Transverse colon (tissue), 4 donors: ENCODE measurements at regions not wholly inside any gene's neighbourhood (a gene's known extent, or its start where the extent isn't known, plus 50 kb on each side); places are given as distances from the start of the nearest gene placed in this dataset.

ENCODE experiments used
- EP300 ChIP-seq: sonication (generic); formaldehyde crosslinking; IDR thresholded peaks from one replicate; pipeline ENCODE4 v1.6.1; 2017; ENCODE audit warnings: antibody characterized with exemption, low read depth
- POLR2A ChIP-seq: fragments of 450-650 bp; IDR thresholded peaks from one replicate; pipeline ENCODE4 v1.6.1; 2016; ENCODE audit warnings: antibody characterized with exemption, mild to moderate bottlenecking, moderate library complexity
- POLR2AphosphoS5 ChIP-seq, 3 donors: sonication (generic); formaldehyde crosslinking; IDR thresholded peaks; one replicate each; pipeline ENCODE4 v1.6.1; 2016; ENCODE audit warnings: antibody characterized with exemption in 3 of 3
- TF ChIP-seq, protein P1 (sequence below), 5 experiments: fragments of 200-600 bp in 3 of 5; fragments of 450-650 bp in 2 of 5; sonication (generic) in 3 of 5; IDR thresholded peaks; 1 replicate in 2 of 5; 2 replicates in 3 of 5; pipeline ENCODE4 v1.5.1; 2016 to 2017; ENCODE audit warnings: antibody characterized with exemption in 5 of 5, inconsistent platforms in 3 of 5, mild to moderate bottlenecking in 2 of 5, moderate library complexity in 1 of 5

DNA sequence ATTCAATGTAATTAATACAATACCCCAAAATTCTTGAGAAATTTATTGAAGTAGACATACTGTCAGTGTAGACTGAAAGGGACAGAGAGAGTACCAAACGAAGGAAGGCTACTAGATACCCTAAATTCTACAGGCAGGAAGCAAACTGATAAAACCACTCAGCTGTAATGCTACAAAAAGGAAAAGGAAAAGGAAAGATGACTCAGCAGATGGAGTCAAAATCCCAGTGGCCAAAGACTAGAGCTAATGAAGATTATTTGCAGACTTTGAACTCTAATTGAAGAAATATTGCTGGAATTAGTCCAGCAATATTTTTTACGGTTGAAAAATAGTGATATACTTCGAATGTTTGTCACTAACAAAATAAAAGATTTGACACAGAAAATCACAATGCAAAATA lies 671.9 kb downstream of the BRINP3 start:
- TF ChIP-seq, protein P1, sequence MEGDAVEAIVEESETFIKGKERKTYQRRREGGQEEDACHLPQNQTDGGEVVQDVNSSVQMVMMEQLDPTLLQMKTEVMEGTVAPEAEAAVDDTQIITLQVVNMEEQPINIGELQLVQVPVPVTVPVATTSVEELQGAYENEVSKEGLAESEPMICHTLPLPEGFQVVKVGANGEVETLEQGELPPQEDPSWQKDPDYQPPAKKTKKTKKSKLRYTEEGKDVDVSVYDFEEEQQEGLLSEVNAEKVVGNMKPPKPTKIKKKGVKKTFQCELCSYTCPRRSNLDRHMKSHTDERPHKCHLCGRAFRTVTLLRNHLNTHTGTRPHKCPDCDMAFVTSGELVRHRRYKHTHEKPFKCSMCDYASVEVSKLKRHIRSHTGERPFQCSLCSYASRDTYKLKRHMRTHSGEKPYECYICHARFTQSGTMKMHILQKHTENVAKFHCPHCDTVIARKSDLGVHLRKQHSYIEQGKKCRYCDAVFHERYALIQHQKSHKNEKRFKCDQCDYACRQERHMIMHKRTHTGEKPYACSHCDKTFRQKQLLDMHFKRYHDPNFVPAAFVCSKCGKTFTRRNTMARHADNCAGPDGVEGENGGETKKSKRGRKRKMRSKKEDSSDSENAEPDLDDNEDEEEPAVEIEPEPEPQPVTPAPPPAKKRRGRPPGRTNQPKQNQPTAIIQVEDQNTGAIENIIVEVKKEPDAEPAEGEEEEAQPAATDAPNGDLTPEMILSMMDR (IDR thresholded peaks at IDR 0.05) = no peak
- TF ChIP-seq POLR2A (no peak), EP300 (no peak), POLR2AphosphoS5 (IDR thresholded peaks at IDR 0.05) (no peak)
